Hepatocyte (in vitro differentiated cells): ENCODE measurements at regions not wholly inside any gene's neighbourhood (a gene's known extent, or its start where the extent isn't known, plus 50 kb on each side); places are given as distances from the start of the nearest gene placed in this dataset.

Experiments
- DNase-seq: peaks from one replicate; pipeline ENCODE4 v3.0.0-alpha.2; 2016; ENCODE audit warnings: low spot score
- H2AFZ ChIP-seq: fragments of 200-600 bp; sonication (generic); 2 replicates; pipeline ENCODE4 v1.6.0; 2016; ENCODE audit warnings: antibody characterized with exemption, mild to moderate bottlenecking
- H3K27ac ChIP-seq: fragments of 200-600 bp; sonication (generic); 2 replicates; pipeline ENCODE4 v1.5.1; 2016; ENCODE audit warnings: mild to moderate bottlenecking
- H3K27me3 ChIP-seq: fragments of 200-600 bp; sonication (generic); 2 replicates; pipeline ENCODE4 v1.6.1; 2016
- H3K36me3 ChIP-seq: fragments of 200-600 bp; sonication (generic); replicated peaks from 2 replicates; pipeline ENCODE4 v1.5.1; 2016; ENCODE audit warnings: low read depth; ENCODE audit not compliant: insufficient read depth
- H3K4me1 ChIP-seq: fragments of 200-600 bp; sonication (generic); 2 replicates; pipeline ENCODE4 v1.5.1; 2016; ENCODE audit warnings: mild to moderate bottlenecking, moderate library complexity; ENCODE audit not compliant: insufficient read depth
- H3K4me2 ChIP-seq: fragments of 200-600 bp; sonication (generic); 2 replicates; pipeline ENCODE4 v1.6.0; 2016
- H3K4me3 ChIP-seq: fragments of 200-600 bp; sonication (generic); 2 replicates; pipeline ENCODE4 v1.5.1; 2016; ENCODE audit warnings: mild to moderate bottlenecking
- H3K79me2 ChIP-seq: fragments of 200-600 bp; sonication (generic); 2 replicates; pipeline ENCODE4 v1.6.0; 2017; ENCODE audit warnings: mild to moderate bottlenecking
- H3K9me2 ChIP-seq: fragments of 200-600 bp; sonication (generic); replicated peaks from 2 replicates; pipeline ENCODE4 v1.6.0; 2017; ENCODE audit warnings: mild to moderate bottlenecking; ENCODE audit not compliant: insufficient read depth
- H3K9me3 ChIP-seq: fragments of 200-600 bp; sonication (generic); 2 replicates; pipeline ENCODE4 v1.5.1; 2016; ENCODE audit warnings: low read depth, mild to moderate bottlenecking
- H4K20me1 ChIP-seq: fragments of 200-600 bp; sonication (generic); 2 replicates; pipeline ENCODE4 v1.6.0; 2016; ENCODE audit warnings: mild to moderate bottlenecking; ENCODE audit not compliant: insufficient read depth, poor library complexity, severe bottlenecking
- CTCF ChIP-seq: fragments of 200-600 bp; sonication (generic); IDR thresholded peaks from 2 replicates; pipeline ENCODE4 v1.5.1; 2016; ENCODE audit warnings: antibody characterized with exemption, mild to moderate bottlenecking; ENCODE audit not compliant: poor library complexity
- EZH2 ChIP-seq: fragments of 200-600 bp; sonication (generic); IDR thresholded peaks from 2 replicates; pipeline ENCODE4 v1.6.1; 2016; ENCODE audit warnings: antibody characterized with exemption, mild to moderate bottlenecking, borderline replicate concordance
- EZH2phosphoT487 ChIP-seq: fragments of 200-600 bp; sonication (generic); IDR thresholded peaks from one replicate; pipeline ENCODE4 v1.6.1; 2018; ENCODE audit warnings: antibody characterized with exemption, mild to moderate bottlenecking, low read depth, moderate library complexity; ENCODE audit not compliant: unreplicated experiment, severe bottlenecking
- WGBS: methylation state at CpG from one replicate; pipeline ENCODE4 v1.1.6; 2016; ENCODE audit warnings: low lambda C conversion rate; ENCODE audit errors: missing lambda C conversion rate; 5-methylcytosine and 5-hydroxymethylcytosine counted together

GRCh38 chr22:49564054-49564453 lies 263.6 kb downstream of the BRD1 start:
- H3K36me3 ChIP-seq, result no peaks in the 10 kb centered on the region
- no peak overlapping the region for H3K27ac ChIP-seq
- WGBS, result 86% methylated on average over 5 of the region's 5 CpGs
- no peak overlapping the region for H2AFZ ChIP-seq
- no peaks in the 10 kb centered on the region for H3K9me2 ChIP-seq
- no peak overlapping the region for H3K4me2 ChIP-seq
- DNase-seq, result no peak
- H3K4me1 ChIP-seq, result no peaks in the 10 kb centered on the region
- no peaks in the 10 kb centered on the region for H3K27me3 ChIP-seq
- no peak overlapping the region for H3K4me3 ChIP-seq
- no peaks in the 10 kb centered on the region for H4K20me1 ChIP-seq
- no peaks in the 10 kb centered on the region for H3K79me2 ChIP-seq
- TF ChIP-seq EZH2phosphoT487 (no peak), CTCF (no peak), EZH2 (no peak)
- no peaks in the 10 kb centered on the region for H3K9me3 ChIP-seq

GRCh38 chr22:49562685-49563249 lies 264.9 kb downstream of the BRD1 start:
- 89% methylated on average over 4 of the region's 4 CpGs for WGBS
- Histone ChIP-seq H2AFZ (no peak overlapping the region), H3K4me3 (no peak overlapping the region)

GRCh38 chr22:49561976-49562375 lies 265.7 kb downstream of the BRD1 start:
- 92% methylated on average over 6 of the region's 6 CpGs for WGBS

More at GRCh38 chr22:49562685-49563249, 264.9 kb downstream of the BRD1 start:
- Histone ChIP-seq H4K20me1 (no peaks in the 10 kb centered on the region), H3K27me3 (no peaks in the 10 kb centered on the region), H3K9me3 (no peaks in the 10 kb centered on the region), H3K27ac (no peak overlapping the region), H3K4me1 (no peaks in the 10 kb centered on the region), H3K36me3 (no peaks in the 10 kb centered on the region), H3K9me2 (no peaks in the 10 kb centered on the region), H3K79me2 (no peaks in the 10 kb centered on the region), H3K4me2 (no peak overlapping the region)
- no peak for DNase-seq
- TF ChIP-seq EZH2phosphoT487, result no peak
- no peak for TF ChIP-seq CTCF
- no peak for TF ChIP-seq EZH2

More at GRCh38 chr22:49561976-49562375, 265.7 kb downstream of the BRD1 start:
- Histone ChIP-seq H3K9me2 (no peaks in the 10 kb centered on the region), H3K4me2 (no peak overlapping the region), H3K79me2 (no peaks in the 10 kb centered on the region), H4K20me1 (no peaks in the 10 kb centered on the region), H3K27ac (no peak overlapping the region), H3K4me3 (no peak overlapping the region), H3K9me3 (no peaks in the 10 kb centered on the region), H2AFZ (no peak overlapping the region), H3K36me3 (no peaks in the 10 kb centered on the region), H3K4me1 (no peaks in the 10 kb centered on the region), H3K27me3 (no peaks in the 10 kb centered on the region)
- no peak for DNase-seq
- TF ChIP-seq EZH2, result no peak
- TF ChIP-seq CTCF, result no peak
- no peak for TF ChIP-seq EZH2phosphoT487
